Hepatic stellate cell (primary cell): ENCODE measurements at regions not wholly inside any gene's neighbourhood (a gene's known extent, or its start where the extent isn't known, plus 50 kb on each side); places are given as distances from the start of the nearest gene placed in this dataset.

Experiments used
- DNase-seq: peaks from one replicate; pipeline ENCODE4 v3.0.0; 2011; ENCODE audit warnings: low spot score

- no peak for DNase-seq
These were observed 180.3 kb downstream of the MYCN start for GRCh38 chr2:16120591-16121180.

DNA sequence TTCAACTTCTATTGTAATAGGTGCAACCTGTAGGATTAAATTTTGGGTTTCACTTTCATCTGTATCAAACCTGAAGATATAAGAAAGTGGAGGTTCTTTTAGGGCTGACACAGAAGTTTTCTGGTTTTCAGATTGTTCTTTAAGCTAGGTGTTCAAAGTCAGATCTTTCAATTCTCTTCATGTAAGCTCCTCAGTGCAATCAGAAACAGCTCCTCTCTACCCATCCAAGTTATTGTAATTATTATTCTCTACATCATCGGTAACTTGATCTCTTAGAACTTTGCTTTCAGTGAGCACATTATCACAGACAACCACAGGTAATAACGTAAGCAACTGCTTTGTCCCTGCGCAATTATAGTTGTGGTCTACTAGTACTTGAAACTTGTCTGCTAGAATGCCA lies 179.4 kb downstream of the MYCN start:
- DNase-seq: no peak

GRCh38 chr2:16118611-16119590 lies 178.6 kb downstream of the MYCN start:
- DNase-seq: no peak

DNA sequence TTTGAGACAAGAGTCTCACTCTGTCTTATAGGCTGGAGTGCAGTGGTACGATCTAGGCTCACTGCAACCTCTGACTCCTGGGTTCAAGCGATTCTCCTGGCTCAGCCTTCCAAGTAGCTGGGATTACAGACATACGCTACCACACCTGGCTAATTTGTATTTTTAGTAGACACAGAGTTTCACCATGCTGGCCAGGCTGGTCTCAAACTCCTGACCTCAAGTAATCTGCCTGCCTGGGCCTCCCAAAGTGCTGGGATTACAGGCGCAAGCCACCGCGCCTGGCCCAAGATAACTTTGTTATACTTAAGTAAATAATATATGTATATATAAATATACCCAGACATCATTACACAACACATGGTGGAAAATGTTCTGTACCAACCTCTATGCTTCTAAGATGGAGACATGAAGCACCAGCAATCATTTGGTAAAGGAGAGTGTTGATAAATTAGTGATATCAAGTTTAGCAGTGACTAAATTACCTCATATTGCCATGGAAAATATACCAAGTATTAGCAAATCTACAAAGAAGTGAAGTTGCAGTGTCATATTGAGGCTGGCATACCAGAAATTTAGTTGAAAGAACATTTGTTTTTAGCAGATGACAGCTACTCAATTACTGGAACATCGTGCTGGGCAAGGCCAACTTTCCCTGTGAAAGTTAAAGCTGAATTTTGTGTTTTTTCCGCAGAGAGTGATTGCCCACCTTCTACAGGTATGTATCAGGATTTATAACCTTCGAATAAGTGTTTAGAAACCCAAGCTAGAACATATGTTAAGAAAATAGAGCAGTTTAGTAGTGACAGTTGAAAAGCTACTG lies 177.7 kb downstream of the MYCN start:
- no peak for DNase-seq

GRCh38 chr2:16117021-16117700 lies 176.8 kb downstream of the MYCN start:
- DNase-seq: no peak

GRCh38 chr2:16115881-16116830 lies 175.8 kb downstream of the MYCN start:
- no peak for DNase-seq

- no peak for DNase-seq
These were observed 174.9 kb downstream of the MYCN start for GRCh38 chr2:16115291-16115690.

GRCh38 chr2:16114836-16115235 lies 174.5 kb downstream of the MYCN start:
- no peak for DNase-seq

DNA sequence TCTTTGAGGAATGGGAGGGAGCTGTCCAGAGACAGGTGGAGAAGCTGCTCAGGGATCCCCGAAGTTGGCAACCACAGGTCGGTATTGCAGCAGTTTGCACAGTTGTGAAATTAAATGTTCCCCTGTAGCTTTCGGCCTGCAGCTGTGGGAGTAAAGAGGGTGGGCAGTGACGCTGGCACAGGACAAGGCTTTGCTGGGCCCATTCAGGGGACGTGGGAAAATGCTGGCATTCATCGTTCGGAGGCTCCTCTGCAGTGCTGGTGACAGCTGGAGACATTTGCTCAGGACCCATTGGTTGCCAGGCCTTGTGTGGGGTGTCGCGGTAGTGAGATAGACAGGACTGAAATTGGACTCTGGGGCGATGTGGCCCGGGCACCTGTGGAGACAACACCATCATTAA lies 173.7 kb downstream of the MYCN start:
- DNase-seq: no peak

GRCh38 chr2:16113568-16113967 lies 173.2 kb downstream of the MYCN start:
- no peak for DNase-seq

DNA sequence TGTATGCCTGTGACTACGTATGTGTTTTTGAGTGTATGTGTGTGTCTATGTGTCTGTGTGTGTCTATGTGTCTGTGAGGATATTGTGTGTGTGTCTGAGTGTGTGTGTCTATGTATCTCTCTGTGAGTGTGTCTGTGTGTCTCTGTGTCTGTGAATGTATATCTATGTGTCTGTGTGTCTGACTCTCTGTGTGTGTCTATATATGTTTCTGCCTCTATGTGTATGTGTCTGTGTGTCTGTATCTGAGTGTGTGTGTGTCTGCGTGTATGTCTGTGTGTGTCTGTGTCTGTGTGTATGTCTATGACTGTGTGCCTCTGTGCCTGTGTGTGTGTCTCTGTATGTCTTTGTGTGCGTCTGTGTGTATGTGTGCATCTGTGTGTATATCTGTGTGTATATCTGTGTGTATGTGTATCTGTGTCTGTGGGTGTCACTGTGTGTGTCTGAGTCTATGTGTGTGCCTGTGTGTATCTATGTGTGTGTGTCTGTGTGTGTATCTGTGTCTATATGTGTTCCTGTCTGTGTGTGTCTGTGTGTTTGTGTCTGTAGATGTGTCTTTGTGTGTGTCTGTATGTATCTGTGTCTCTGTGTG lies 172.7 kb downstream of the MYCN start:
- no peak for DNase-seq

DNA sequence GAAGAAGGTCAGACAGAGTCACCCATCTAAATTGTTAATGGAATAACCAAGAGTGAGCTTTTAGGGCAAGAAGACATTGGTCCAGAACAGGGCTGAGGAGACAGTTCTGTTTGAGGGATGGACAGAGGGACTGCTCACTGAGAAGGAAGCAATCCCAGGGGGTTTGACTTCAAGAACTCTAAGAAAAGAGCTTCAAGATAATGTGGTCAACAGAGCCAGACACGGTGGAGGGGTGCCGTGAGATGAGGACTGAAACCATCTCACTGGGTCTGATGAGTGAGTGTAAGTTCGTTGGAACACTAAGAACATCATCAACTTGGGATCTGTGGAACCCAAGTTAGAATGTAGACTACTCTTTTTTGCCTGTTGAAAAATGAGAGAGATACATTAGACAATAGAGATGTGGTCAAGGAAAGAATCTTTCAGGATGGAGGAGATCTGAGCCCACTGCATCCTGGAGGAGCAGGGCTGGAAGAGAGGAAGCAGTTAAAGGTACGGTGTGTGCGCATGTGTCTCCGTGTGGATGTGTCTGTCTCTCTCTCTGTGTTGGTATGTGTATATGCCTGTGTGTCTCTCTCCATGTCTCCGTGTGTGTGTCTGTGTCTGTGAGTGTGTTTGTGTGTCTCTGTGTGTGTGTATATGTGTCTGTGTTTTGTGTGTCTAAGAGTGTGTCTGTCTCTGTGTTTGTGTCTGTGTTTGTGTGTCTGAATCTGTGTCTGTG lies 172.1 kb downstream of the MYCN start:
- DNase-seq: no peak

DNA sequence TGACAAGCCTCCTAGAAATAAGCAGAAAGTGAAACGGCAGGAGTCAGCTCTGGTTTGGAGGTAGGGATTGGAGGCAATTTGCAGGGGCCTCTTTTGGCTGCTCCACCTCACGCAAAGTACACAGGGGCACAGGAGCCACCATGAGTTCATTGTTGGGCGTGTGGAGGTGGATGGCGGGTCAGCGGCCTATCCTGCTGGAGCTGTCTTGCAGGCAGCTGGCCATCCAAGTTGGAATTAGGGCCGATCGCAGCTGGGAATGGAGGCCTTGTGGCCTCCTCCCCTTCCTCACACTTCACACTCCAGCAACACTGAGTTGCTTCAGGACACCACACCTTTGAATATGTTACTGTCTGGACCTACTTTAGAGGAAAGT lies 171.5 kb downstream of the MYCN start:
- no peak for DNase-seq

GRCh38 chr2:16109821-16110310 lies 169.5 kb downstream of the MYCN start:
- DNase-seq: no peak

GRCh38 chr2:16109368-16109820 lies 169.0 kb downstream of the MYCN start:
- no peak for DNase-seq

GRCh38 chr2:16107246-16107645 lies 166.9 kb downstream of the MYCN start:
- no peak for DNase-seq

DNA sequence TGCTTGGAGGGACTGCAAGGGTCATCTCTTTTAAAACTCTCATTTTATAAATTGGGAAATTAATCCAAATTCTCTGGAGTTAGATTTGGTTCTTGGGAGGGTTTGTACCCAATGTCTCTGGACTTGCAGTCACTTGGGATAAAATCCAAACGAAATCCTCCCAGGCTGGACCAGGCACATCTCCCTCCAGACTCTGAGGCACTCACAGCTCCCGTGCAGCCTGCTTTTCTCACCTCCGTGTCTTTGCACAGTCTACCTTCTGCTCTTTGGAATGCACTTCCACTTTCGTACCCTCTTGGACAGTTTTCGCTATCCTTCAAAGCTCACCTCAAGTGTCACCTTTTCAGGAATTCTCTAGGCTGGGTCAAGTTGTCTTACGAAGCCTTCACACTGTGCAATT lies 166.3 kb downstream of the MYCN start:
- no peak for DNase-seq

DNA sequence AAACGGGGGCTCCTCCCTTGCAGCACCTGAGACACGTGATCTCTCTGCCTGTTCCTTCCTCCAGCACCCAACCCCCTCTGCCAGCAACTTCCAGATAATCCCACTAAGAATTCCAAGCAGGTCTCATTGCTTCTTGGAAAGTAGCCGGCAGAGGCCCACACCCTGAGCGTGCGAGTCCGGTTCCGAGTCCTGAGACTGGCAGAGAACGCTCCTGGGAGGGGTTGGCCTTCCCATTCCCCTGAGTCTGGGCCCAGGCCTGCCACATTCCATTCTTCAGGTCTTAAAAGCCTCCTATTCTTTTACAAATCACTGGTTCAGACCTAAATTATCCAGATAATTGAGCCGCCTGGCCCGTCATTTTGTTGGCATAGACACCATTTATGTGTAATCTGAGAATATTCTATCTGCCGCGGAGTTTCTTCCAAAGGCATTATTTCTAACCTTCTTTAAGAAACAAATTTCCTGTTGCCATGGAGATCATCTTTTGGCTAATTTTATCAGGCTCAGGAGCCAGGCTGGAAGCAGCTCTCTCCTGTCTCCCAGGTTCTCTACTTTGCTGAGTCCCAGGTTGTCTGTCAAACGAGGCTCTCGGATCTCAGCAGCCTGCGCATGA lies 165.4 kb downstream of the MYCN start:
- no peak for DNase-seq
